K562 (cell line): ENCODE measurements at regions not wholly inside any gene's neighbourhood (a gene's known extent, or its start where the extent isn't known, plus 50 kb on each side); places are given as distances from the start of the nearest gene placed in this dataset.

Experiments used
- ATF3 ChIP-seq, 2 experiments: fragments of 450-650 bp in 1 of 2; sonication (generic) in 1 of 2; formaldehyde crosslinking in 1 of 2; IDR thresholded peaks in 1 of 2; conservative IDR thresholded peaks in 1 of 2; 2 replicates each; pipeline versions ENCODE4 v1.6.1 to v1.8.1; 2016 to 2023; ENCODE audit warnings: mild to moderate bottlenecking in 2 of 2, moderate library complexity in 2 of 2, inconsistent platforms in 1 of 2, missing genetic modification reagents in 1 of 2
- BCOR ChIP-seq: fragments of 450-650 bp; IDR thresholded peaks from 2 replicates; pipeline ENCODE4 v1.6.1; 2016
- CEBPB ChIP-seq: fragments of 450-650 bp; IDR thresholded peaks from 2 replicates; pipeline ENCODE4 v1.6.1; 2016; ENCODE audit warnings: missing genetic modification characterization, missing compliant biosample characterization
- HIVEP1 ChIP-seq: fragments of 250-450 bp; sonication (Bioruptor Pico); IDR thresholded peaks from 2 replicates; pipeline ENCODE4 v1.4.0; 2020; ENCODE audit warnings: mild to moderate bottlenecking
- NFE2 ChIP-seq: IDR thresholded peaks from 2 replicates; pipeline ENCODE4 v1.6.1; 2014; ENCODE audit warnings: antibody characterized with exemption, low read depth
- TAL1 ChIP-seq: fragments of 450-650 bp; IDR thresholded peaks from 2 replicates; pipeline ENCODE4 v1.6.1; 2016; ENCODE audit warnings: mild to moderate bottlenecking
- WHSC1 ChIP-seq: IDR thresholded peaks from one replicate; pipeline ENCODE4 v1.6.1; 2012; ENCODE audit warnings: low read length, control low read depth, inconsistent platforms
- ZNF274 ChIP-seq: IDR thresholded peaks from 2 replicates; pipeline ENCODE4 v1.6.1; 2011; ENCODE audit warnings: low read depth, mild to moderate bottlenecking, low read length, moderate library complexity, borderline replicate concordance
- ZNF282 ChIP-seq: sonication (generic); formaldehyde crosslinking; IDR thresholded peaks from 2 replicates; pipeline ENCODE4 v1.8.1; 2023; ENCODE audit warnings: missing genetic modification reagents
- ZNF318 ChIP-seq, 2 experiments: fragments of 450-650 bp; IDR thresholded peaks; 2 replicates each; pipeline ENCODE4 v1.6.1; 2016; ENCODE audit warnings: mild to moderate bottlenecking in 2 of 2, borderline replicate concordance in 1 of 2, low read depth in 1 of 2, moderate library complexity in 1 of 2
- ZNF589 ChIP-seq: fragments of 200-800 bp; sonication (Bioruptor generic); IDR thresholded peaks from 2 replicates; pipeline ENCODE4 v1.6.1; 2016; ENCODE audit warnings: low read depth, missing genetic modification characterization, missing compliant biosample characterization
- ZNF77 ChIP-seq: fragments of 250-450 bp; sonication (Bioruptor Pico); IDR thresholded peaks from 2 replicates; pipeline ENCODE4 v1.5.0; 2020
- ZNF780A ChIP-seq: fragments of 250-450 bp; sonication (Bioruptor Pico); IDR thresholded peaks from 2 replicates; pipeline ENCODE4 v1.5.0; 2021; ENCODE audit warnings: mild to moderate bottlenecking
- ZNF830 ChIP-seq: fragments of 250-450 bp; sonication (Bioruptor Pico); IDR thresholded peaks from 2 replicates; pipeline ENCODE4 v1.5.0; 2021; ENCODE audit warnings: mild to moderate bottlenecking
- ZSCAN29 ChIP-seq: fragments of 450-650 bp; IDR thresholded peaks from 2 replicates; pipeline ENCODE4 v1.6.1; 2017
- TF ChIP-seq, protein P1 (sequence below): sonication (generic); formaldehyde crosslinking; IDR thresholded peaks from 2 replicates; pipeline ENCODE4 v1.8.1; 2023; ENCODE audit warnings: missing genetic modification reagents, mild to moderate bottlenecking, borderline replicate concordance

DNA sequence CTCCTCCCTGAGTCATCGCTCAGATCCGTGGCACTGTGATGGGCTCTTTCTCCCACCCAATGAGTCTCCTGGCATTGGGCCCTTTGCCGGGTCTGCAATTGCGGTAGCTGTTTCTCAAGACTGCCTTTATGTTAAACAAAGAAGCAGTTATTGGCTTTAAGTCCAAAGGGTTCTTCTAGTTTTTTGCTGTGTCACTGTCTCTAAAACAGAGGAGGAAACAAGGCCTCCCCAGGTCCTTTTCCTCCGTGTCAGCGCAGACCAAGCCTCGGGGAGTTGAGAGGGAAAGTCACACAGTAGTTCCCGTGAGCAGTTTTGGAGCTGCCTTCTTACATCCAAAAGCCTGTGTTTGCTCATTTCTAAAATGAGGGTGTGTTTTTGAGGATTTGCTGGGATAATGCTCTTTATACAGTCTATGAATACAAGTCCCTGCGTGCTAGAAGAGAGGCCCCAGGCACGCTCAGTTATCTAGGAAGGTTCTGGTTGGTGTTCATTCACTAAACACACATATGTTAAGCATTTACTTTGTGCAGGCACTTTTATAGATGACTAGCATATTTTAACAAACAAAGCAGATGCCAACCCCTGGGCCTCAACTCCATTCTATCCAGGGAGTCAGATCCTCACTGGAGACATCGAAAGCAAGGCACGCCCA lies 126.0 kb upstream of the PZP start (continued):
- TF ChIP-seq, protein P1, sequence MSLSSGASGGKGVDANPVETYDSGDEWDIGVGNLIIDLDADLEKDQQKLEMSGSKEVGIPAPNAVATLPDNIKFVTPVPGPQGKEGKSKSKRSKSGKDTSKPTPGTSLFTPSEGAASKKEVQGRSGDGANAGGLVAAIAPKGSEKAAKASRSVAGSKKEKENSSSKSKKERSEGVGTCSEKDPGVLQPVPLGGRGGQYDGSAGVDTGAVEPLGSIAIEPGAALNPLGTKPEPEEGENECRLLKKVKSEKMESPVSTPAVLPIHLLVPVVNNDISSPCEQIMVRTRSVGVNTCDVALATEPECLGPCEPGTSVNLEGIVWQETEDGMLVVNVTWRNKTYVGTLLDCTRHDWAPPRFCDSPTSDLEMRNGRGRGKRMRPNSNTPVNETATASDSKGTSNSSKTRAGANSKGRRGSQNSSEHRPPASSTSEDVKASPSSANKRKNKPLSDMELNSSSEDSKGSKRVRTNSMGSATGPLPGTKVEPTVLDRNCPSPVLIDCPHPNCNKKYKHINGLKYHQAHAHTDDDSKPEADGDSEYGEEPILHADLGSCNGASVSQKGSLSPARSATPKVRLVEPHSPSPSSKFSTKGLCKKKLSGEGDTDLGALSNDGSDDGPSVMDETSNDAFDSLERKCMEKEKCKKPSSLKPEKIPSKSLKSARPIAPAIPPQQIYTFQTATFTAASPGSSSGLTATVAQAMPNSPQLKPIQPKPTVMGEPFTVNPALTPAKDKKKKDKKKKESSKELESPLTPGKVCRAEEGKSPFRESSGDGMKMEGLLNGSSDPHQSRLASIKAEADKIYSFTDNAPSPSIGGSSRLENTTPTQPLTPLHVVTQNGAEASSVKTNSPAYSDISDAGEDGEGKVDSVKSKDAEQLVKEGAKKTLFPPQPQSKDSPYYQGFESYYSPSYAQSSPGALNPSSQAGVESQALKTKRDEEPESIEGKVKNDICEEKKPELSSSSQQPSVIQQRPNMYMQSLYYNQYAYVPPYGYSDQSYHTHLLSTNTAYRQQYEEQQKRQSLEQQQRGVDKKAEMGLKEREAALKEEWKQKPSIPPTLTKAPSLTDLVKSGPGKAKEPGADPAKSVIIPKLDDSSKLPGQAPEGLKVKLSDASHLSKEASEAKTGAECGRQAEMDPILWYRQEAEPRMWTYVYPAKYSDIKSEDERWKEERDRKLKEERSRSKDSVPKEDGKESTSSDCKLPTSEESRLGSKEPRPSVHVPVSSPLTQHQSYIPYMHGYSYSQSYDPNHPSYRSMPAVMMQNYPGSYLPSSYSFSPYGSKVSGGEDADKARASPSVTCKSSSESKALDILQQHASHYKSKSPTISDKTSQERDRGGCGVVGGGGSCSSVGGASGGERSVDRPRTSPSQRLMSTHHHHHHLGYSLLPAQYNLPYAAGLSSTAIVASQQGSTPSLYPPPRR, result no peak
- TF ChIP-seq ZNF589 (CRISPR knock-in tag) (0 out of 2 replicates have a peak, but pooled peaks have one; percentile 21), TAL1 (no peak), ATF3 (IDR thresholded peaks at IDR 0.05) (no peak), ATF3 (CRISPR knock-in tag; conservative IDR thresholded peaks at IDR 0.05) (no peak), ZNF780A (no peak), BCOR (no peak), ZNF77 (CRISPR knock-in tag) (no peak), NFE2 (peak; percentile 78), ZNF318 (IDR thresholded peaks at IDR 0.05; ENCODE audit: borderline replicate concordance in 1 of 2, low read depth in 1 of 2) (no peak), HIVEP1 (CRISPR knock-in tag) (no peak), ZSCAN29 (no peak), ZNF830 (CRISPR knock-in tag) (no peak), ZNF274 (no peak), CEBPB (tag) (no peak), WHSC1 (no peak), ZNF282 (CRISPR knock-in tag) (no peak)
